H1 (cell line): ENCODE measurements at regions not wholly inside any gene's neighbourhood (a gene's known extent, or its start where the extent isn't known, plus 50 kb on each side); places are given as distances from the start of the nearest gene placed in this dataset.

Experiments
- GTF2F1 ChIP-seq: IDR thresholded peaks from 2 replicates; pipeline ENCODE4 v1.6.1; 2012; ENCODE audit warnings: low read depth, low read length, improper control_type of control experiment, borderline replicate concordance
- RXRA ChIP-seq: IDR thresholded peaks from 2 replicates; pipeline ENCODE4 v1.6.1; 2011; ENCODE audit warnings: low read depth, mild to moderate bottlenecking, low read length, moderate library complexity; ENCODE audit not compliant: insufficient read depth
- SRF ChIP-seq: IDR thresholded peaks from 2 replicates; pipeline ENCODE4 v1.6.1; 2011; ENCODE audit warnings: mild to moderate bottlenecking, low read depth, low read length, moderate library complexity
- TEAD4 ChIP-seq: IDR thresholded peaks from 2 replicates; pipeline ENCODE4 v1.6.1; 2012; ENCODE audit warnings: low read depth, low read length, inconsistent platforms, mixed read lengths
- ZNF274 ChIP-seq: IDR thresholded peaks from 2 replicates; pipeline ENCODE4 v1.7.0; 2012; ENCODE audit warnings: low read length, borderline replicate concordance; ENCODE audit errors: extremely low read depth
- TF ChIP-seq, protein P1 (sequence below): IDR thresholded peaks from 2 replicates; pipeline ENCODE4 v1.6.1; 2012; ENCODE audit warnings: inconsistent platforms

DNA sequence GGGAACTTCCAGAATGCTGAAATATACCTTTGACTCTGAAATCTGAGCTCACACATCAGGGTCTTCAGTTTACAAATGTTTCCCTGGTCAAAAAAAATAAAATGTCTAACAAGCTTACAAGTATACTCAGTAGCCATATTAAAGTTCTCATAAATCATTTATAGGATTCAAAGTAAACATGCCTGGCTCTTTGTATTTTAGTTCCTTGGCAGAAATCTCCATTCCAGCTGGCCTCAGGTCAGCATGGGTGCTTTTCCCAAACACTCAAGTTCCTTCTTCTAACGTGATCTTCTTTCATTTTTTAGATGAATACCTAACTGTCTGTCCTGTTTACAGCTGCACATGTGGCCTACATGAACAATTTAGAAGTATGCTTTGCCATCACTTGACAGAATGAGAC, 263.2 kb downstream of the GAS1 start (continued):
- TF ChIP-seq, protein P1, sequence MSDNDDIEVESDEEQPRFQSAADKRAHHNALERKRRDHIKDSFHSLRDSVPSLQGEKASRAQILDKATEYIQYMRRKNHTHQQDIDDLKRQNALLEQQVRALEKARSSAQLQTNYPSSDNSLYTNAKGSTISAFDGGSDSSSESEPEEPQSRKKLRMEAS: no peak
- TF ChIP-seq ZNF274: no peak
- TF ChIP-seq TEAD4: no peak
- no peak for TF ChIP-seq GTF2F1
- TF ChIP-seq SRF: no peak
- no peak for TF ChIP-seq RXRA
- TF ChIP-seq, all 59 proteins: peak for 0
